Fibroblast of mammary gland (primary cell): ENCODE measurements at regions not wholly inside any gene's neighbourhood (a gene's known extent, or its start where the extent isn't known, plus 50 kb on each side); places are given as distances from the start of the nearest gene placed in this dataset.

Source experiments
- DNase-seq: peaks from one replicate; pipeline ENCODE4 v3.0.0-alpha.2; 2010; ENCODE audit warnings: low read depth
- H3K4me3 ChIP-seq: 2 replicates; pipeline ENCODE4 v1.5.1; 2011; ENCODE audit warnings: low read depth, mild to moderate bottlenecking, low read length, moderate library complexity; ENCODE audit not compliant: control insufficient read depth
- TF ChIP-seq, protein P1 (sequence below): conservative IDR thresholded peaks from 2 replicates; pipeline ENCODE4 v1.5.1; 2011; ENCODE audit warnings: low read depth, low read length, inconsistent platforms; ENCODE audit not compliant: control insufficient read depth, insufficient read depth

- no peak for DNase-seq
- TF ChIP-seq, protein P1, sequence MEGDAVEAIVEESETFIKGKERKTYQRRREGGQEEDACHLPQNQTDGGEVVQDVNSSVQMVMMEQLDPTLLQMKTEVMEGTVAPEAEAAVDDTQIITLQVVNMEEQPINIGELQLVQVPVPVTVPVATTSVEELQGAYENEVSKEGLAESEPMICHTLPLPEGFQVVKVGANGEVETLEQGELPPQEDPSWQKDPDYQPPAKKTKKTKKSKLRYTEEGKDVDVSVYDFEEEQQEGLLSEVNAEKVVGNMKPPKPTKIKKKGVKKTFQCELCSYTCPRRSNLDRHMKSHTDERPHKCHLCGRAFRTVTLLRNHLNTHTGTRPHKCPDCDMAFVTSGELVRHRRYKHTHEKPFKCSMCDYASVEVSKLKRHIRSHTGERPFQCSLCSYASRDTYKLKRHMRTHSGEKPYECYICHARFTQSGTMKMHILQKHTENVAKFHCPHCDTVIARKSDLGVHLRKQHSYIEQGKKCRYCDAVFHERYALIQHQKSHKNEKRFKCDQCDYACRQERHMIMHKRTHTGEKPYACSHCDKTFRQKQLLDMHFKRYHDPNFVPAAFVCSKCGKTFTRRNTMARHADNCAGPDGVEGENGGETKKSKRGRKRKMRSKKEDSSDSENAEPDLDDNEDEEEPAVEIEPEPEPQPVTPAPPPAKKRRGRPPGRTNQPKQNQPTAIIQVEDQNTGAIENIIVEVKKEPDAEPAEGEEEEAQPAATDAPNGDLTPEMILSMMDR, result no peak
- H3K4me3 ChIP-seq, result no peak overlapping the region
Measured at GRCh38 chr7:114218283-114218682, 196.3 kb upstream of the FOXP2 start.

GRCh38 chr7:114217026-114217806, 197.4 kb upstream of the FOXP2 start:
- peak; percentile 19 for DNase-seq
- TF ChIP-seq, protein P1, result peak; percentile 5
- H3K4me3 ChIP-seq, result no peak overlapping the region

GRCh38 chr7:114214466-114214865, 200.1 kb upstream of the FOXP2 start:
- DNase-seq, result no peak
- TF ChIP-seq, protein P1, result no peak
- no peak overlapping the region for H3K4me3 ChIP-seq

DNA sequence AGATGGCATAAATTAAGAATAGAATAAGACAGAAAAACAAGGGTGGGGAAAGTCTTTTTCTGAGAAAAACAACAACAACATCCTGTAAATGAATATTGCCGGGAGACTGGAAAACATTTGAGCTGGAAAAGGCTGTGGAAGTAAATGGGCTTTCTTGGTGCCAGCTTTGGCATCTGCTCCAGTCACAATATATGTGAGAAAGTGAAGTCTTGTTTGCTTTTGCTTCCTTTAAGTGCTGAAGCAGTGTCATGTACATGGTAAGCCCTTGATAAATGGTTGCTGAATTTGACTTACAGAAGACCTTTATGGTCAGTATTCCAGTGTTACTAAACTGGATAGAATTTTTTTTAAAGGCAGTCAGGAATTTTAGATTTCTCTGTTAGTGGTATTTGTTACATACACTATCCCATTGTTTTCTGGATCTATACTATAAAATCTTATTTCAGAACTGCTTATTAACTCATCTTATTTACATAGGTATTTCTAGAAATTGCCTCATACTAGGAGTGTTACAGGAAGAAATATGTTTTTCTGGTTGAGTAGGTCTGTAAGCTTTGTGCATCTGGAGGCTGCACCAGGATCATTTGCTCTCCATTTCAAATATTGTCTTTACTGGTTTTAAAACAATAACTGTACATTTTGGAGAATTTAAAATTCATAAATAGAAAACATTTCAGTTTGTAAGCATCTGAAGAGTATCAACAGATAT, 201.7 kb upstream of the FOXP2 start:
- no peak for DNase-seq
- TF ChIP-seq, protein P1, result no peak
- H3K4me3 ChIP-seq, result no peak overlapping the region

DNA sequence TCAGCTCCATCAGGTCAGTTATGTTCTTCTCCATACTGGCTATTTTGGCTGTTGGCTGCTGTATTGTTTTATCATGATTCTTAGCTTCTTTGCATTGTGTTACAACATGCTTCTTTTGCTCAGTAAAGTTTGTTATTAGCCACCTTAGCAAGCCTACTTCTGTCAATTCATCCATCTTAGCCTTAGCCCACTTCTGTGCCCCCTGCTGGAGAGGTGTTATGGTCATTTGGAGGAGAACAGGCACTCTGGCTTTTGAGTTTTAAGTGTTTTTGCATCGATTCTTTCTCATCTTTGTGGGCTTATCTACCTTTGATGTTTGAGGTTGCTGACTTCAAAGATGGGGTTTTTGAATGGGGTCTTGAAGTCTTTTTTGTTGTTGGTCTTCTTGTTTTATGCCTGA, 204.6 kb upstream of the FOXP2 start:
- TF ChIP-seq, protein P1, result no peak
- H3K4me3 ChIP-seq, result no peak overlapping the region
- no peak for DNase-seq

DNA sequence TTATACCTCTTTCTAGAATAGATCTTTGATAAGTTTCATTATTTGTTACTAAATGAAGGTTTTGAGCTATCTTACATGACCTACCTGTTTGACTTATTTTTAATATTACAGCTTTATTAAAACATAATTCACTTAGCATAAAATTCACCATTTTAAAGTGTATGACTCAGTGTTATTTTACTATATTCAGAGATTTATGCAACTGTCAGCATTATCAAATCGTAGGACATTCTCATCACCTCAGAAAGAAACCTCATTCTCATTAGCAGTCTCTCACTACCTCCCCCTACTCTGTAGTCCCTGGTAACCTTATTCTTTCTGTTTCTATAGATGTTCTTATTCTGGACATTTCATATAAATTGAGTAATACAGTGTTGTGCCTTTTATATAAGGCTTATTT, 207.9 kb upstream of the FOXP2 start:
- no peak for DNase-seq
- TF ChIP-seq, protein P1, result no peak
- H3K4me3 ChIP-seq, result no peak overlapping the region

GRCh38 chr7:114196517-114196916, 218.1 kb upstream of the FOXP2 start:
- TF ChIP-seq, protein P1, result no peak
- DNase-seq, result no peak
- H3K4me3 ChIP-seq, result no peak overlapping the region
